ENCODE measurements at regions not wholly inside any gene's neighbourhood (a gene's known extent, or its start where the extent isn't known, plus 50 kb on each side); places are given as distances from the start of the nearest gene placed in this dataset.

DNA sequence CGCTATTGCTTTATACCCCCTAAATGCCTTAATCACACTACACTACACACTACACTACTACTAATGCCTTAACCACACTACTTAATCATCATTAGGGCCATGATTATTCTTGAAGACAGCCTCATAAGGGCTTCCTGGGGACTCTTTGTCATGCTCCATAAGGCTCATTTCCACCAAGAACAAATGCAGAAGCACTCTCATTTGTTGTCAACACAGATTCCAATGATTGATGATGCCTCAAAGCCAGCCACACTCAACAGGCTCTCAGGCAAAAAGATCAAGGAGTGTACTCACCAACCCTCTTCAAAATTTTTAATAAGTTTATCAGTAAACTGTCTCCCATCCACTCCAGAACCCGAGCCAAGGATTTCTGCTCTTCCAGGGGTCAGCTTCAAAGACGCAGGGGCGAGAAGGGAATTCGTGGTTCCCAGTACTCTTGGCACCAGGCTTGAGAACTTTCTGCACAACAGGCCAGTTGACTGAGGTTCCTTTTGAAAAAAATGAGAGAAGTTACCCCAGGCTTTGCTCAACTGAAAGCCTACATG, 204.7 kb upstream of the GUCY1A2 start:
- no peaks in the 10 kb centered on the region for H3K9me3 Mint-ChIP-seq
- TF ChIP-seq ZNF532 (CRISPR knock-in tag; IDR thresholded peaks at IDR 0.05; ENCODE audit: borderline replicate concordance) (no peak), ZSCAN18 (CRISPR knock-in tag; IDR thresholded peaks at IDR 0.05) (no peak), SP1 (CRISPR knock-in tag; conservative IDR thresholded peaks at IDR 0.05) (no peak), ELF4 (CRISPR knock-in tag; IDR thresholded peaks at IDR 0.05; ENCODE audit: low read depth) (no peak), IRF1 (CRISPR knock-in tag; IDR thresholded peaks at IDR 0.05) (no peak), CREM (CRISPR knock-in tag; IDR thresholded peaks at IDR 0.05) (no peak), ZMAT4 (CRISPR knock-in tag; IDR thresholded peaks at IDR 0.05) (no peak), MYBL2 (CRISPR knock-in tag; IDR thresholded peaks at IDR 0.05) (no peak), NR2C2 (CRISPR knock-in tag; IDR thresholded peaks at IDR 0.05) (no peak), ZNF317 (CRISPR knock-in tag; IDR thresholded peaks at IDR 0.05; ENCODE audit: borderline replicate concordance, low read depth) (no peak), NFE2L1 (CRISPR knock-in tag; IDR thresholded peaks at IDR 0.05) (no peak)
- TF ChIP-seq, protein P1, sequence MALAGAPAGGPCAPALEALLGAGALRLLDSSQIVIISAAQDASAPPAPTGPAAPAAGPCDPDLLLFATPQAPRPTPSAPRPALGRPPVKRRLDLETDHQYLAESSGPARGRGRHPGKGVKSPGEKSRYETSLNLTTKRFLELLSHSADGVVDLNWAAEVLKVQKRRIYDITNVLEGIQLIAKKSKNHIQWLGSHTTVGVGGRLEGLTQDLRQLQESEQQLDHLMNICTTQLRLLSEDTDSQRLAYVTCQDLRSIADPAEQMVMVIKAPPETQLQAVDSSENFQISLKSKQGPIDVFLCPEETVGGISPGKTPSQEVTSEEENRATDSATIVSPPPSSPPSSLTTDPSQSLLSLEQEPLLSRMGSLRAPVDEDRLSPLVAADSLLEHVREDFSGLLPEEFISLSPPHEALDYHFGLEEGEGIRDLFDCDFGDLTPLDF (CRISPR knock-in tag; IDR thresholded peaks at IDR 0.05) = no peak
- TF ChIP-seq, protein P2, sequence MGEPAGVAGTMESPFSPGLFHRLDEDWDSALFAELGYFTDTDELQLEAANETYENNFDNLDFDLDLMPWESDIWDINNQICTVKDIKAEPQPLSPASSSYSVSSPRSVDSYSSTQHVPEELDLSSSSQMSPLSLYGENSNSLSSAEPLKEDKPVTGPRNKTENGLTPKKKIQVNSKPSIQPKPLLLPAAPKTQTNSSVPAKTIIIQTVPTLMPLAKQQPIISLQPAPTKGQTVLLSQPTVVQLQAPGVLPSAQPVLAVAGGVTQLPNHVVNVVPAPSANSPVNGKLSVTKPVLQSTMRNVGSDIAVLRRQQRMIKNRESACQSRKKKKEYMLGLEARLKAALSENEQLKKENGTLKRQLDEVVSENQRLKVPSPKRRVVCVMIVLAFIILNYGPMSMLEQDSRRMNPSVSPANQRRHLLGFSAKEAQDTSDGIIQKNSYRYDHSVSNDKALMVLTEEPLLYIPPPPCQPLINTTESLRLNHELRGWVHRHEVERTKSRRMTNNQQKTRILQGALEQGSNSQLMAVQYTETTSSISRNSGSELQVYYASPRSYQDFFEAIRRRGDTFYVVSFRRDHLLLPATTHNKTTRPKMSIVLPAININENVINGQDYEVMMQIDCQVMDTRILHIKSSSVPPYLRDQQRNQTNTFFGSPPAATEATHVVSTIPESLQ (CRISPR knock-in tag; IDR thresholded peaks at IDR 0.05) = no peak
- TF ChIP-seq, protein P3, sequence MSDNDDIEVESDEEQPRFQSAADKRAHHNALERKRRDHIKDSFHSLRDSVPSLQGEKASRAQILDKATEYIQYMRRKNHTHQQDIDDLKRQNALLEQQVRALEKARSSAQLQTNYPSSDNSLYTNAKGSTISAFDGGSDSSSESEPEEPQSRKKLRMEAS (CRISPR knock-in tag; IDR thresholded peaks at IDR 0.05) = no peak
- TF ChIP-seq, protein P4, sequence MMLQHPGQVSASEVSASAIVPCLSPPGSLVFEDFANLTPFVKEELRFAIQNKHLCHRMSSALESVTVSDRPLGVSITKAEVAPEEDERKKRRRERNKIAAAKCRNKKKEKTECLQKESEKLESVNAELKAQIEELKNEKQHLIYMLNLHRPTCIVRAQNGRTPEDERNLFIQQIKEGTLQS (CRISPR knock-in tag; conservative IDR thresholded peaks at IDR 0.05) = no peak
- TF ChIP-seq, protein P5, sequence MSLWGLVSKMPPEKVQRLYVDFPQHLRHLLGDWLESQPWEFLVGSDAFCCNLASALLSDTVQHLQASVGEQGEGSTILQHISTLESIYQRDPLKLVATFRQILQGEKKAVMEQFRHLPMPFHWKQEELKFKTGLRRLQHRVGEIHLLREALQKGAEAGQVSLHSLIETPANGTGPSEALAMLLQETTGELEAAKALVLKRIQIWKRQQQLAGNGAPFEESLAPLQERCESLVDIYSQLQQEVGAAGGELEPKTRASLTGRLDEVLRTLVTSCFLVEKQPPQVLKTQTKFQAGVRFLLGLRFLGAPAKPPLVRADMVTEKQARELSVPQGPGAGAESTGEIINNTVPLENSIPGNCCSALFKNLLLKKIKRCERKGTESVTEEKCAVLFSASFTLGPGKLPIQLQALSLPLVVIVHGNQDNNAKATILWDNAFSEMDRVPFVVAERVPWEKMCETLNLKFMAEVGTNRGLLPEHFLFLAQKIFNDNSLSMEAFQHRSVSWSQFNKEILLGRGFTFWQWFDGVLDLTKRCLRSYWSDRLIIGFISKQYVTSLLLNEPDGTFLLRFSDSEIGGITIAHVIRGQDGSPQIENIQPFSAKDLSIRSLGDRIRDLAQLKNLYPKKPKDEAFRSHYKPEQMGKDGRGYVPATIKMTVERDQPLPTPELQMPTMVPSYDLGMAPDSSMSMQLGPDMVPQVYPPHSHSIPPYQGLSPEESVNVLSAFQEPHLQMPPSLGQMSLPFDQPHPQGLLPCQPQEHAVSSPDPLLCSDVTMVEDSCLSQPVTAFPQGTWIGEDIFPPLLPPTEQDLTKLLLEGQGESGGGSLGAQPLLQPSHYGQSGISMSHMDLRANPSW (CRISPR knock-in tag; conservative IDR thresholded peaks at IDR 0.05; ENCODE audit: low read depth) = no peak
- TF ChIP-seq, protein P6, sequence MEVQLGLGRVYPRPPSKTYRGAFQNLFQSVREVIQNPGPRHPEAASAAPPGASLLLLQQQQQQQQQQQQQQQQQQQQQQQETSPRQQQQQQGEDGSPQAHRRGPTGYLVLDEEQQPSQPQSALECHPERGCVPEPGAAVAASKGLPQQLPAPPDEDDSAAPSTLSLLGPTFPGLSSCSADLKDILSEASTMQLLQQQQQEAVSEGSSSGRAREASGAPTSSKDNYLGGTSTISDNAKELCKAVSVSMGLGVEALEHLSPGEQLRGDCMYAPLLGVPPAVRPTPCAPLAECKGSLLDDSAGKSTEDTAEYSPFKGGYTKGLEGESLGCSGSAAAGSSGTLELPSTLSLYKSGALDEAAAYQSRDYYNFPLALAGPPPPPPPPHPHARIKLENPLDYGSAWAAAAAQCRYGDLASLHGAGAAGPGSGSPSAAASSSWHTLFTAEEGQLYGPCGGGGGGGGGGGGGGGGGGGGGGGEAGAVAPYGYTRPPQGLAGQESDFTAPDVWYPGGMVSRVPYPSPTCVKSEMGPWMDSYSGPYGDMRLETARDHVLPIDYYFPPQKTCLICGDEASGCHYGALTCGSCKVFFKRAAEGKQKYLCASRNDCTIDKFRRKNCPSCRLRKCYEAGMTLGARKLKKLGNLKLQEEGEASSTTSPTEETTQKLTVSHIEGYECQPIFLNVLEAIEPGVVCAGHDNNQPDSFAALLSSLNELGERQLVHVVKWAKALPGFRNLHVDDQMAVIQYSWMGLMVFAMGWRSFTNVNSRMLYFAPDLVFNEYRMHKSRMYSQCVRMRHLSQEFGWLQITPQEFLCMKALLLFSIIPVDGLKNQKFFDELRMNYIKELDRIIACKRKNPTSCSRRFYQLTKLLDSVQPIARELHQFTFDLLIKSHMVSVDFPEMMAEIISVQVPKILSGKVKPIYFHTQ (CRISPR knock-in tag; IDR thresholded peaks at IDR 0.05) = no peak
- TF ChIP-seq, protein P7, sequence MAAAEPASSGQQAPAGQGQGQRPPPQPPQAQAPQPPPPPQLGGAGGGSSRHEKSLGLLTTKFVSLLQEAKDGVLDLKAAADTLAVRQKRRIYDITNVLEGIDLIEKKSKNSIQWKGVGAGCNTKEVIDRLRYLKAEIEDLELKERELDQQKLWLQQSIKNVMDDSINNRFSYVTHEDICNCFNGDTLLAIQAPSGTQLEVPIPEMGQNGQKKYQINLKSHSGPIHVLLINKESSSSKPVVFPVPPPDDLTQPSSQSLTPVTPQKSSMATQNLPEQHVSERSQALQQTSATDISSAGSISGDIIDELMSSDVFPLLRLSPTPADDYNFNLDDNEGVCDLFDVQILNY (CRISPR knock-in tag; IDR thresholded peaks at IDR 0.05) = no peak
- no peak for DNase-seq (ENCODE audit: low spot score)
- no peak for ATAC-seq
- H3K27ac Mint-ChIP-seq = no peak overlapping the region
- H3K27me3 Mint-ChIP-seq (ENCODE audit: low read depth) = no peaks in the 10 kb centered on the region
- no peaks in the 10 kb centered on the region for H3K36me3 Mint-ChIP-seq
- CTCF ChIA-PET = no interaction called here
- POLR2A ChIA-PET = no interaction called here
- peaks cover 8% of the 10 kb centered on the region for H3K4me1 Mint-ChIP-seq
- no peak overlapping the region for H3K4me3 Mint-ChIP-seq

Data from WTC11 (cell line).